Dermis blood vessel endothelial cell (primary cell): ENCODE measurements at regions not wholly inside any gene's neighbourhood (a gene's known extent, or its start where the extent isn't known, plus 50 kb on each side); places are given as distances from the start of the nearest gene placed in this dataset.
"Not testable (repeated sequence)": the region's sequence is repeated elsewhere in the genome, so short reads cannot be mapped to it uniquely, and the experiment has no call there.

ENCODE experiments used
- DNase-seq: peaks from one replicate; pipeline ENCODE4 v3.0.0; 2010

DNA sequence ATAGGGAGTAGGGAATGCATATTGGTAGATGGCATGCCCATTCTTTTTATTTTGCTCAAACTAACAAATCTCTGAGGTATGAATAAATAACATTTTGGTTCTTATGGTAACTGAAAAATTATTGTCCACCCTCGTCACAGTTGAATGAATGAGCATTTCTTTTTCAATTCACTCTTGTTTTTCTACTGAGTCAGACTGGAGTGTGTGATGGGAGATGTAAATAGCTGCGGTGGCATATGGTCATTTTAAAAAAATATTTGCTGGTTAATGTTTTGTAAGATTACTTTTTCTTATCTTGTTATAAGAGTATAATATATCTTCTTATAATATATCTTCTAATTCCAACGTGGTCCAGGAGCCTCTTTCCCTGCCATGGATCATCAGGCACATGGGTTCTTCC lies 586.5 kb downstream of the SLITRK5 start:
- DNase-seq, result no peak

GRCh38 chr13:88263808-88264207 lies 592.6 kb downstream of the SLITRK5 start:
- DNase-seq, result no peak

DNA sequence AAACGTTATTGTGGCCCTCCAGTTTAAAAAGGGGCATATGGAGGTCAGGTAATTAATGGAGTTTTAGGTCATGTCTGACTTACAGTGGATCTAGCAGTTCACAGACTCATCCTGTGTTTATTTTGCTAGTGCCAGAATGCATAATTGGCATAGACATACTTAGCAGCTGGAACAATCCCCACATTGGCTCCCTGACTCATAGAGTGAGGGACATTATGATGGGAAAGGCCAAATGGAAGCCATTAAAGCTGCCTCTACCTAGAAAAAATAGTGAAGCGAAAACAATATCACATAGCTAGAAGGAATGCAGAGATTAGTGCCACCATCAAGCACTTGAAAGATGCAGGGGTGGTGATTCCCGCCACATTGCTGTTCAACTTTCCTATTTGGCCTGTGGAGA lies 610.7 kb downstream of the SLITRK5 start:
- no peak for DNase-seq

DNA sequence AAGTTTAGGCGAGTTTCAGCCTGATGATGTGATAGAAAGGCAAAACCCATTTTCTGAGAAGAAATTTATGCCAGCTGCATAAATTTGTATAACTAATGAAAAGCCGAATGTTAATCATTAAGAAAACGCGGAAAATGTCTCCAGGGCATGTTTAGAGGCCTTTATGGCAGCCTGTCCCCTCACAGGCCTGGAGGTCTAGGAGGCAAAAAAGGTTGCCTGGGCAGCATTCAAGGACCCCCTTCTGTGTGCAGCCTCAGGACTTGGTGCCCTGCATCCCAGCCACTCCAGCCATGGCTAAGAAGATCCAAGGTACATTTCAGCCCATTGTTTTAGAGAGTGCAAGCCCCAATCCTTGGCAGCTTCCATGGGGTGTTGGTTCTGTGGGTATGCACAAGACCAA lies 614.2 kb downstream of the SLITRK5 start:
- DNase-seq, result no peak

- no peak for DNase-seq
Measured at GRCh38 chr13:88288326-88288725, 617.2 kb downstream of the SLITRK5 start.

GRCh38 chr13:88291731-88292130 lies 620.6 kb downstream of the SLITRK5 start:
- not testable (repeated sequence) for DNase-seq

DNA sequence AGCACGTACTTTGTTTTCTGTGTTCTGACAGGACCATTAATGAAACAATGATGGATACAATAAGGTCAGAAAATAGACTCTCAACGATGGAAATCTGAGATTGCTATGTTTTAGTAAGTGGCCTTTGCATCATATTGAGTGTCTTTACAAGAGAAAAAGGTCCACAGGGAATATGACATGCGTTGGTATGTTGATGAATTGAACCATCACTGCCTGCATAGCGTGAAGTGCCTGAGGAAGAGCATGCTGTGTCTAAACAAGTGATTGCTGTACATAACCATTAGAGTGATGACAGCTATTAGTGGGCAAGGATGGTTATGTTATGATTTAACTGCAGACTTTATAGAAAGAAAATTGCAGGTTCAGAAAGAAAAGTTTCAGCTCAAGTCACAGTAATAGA lies 623.2 kb downstream of the SLITRK5 start:
- no peak for DNase-seq

- DNase-seq, result no peak
Measured at GRCh38 chr13:88303157-88303556, 632.0 kb downstream of the SLITRK5 start.

GRCh38 chr13:88303605-88304004 lies 632.4 kb downstream of the SLITRK5 start:
- DNase-seq, result no peak

DNA sequence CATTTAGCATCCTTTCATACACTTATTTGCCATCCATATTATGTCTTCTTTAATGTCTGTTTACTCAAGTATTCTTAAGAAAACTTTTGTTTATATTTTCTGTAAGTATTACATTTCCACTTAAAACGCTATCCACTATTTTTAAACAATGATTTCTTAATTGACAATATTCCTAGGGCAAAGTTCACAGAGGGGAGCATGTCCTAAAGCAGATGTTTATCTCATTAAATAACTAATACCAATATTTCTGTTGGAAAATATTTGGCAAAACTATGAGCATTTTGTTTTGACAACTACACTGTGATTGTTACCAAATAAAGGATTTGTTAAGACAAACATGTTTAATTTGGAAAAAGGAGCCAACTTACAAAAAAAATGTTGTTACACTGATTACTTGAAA lies 643.3 kb downstream of the SLITRK5 start:
- no peak for DNase-seq

DNA sequence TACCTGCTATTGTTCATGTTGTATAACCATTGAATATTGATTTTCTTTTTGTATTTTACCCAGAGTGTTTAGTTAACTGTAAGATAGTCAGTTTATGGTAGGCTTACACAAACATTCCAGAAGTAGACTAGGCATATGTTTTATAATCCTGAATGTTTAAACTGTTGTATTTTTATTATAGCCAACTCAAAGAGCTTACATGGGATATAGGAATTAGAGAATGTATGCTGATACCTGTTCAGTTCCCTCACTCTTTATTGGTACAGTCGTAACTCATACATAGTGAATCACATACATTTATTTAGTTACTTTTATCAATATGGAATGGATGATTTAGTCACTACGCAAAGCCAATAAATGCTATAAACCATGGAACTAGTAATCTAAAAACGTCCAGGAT lies 657.9 kb downstream of the SLITRK5 start:
- no peak for DNase-seq

DNA sequence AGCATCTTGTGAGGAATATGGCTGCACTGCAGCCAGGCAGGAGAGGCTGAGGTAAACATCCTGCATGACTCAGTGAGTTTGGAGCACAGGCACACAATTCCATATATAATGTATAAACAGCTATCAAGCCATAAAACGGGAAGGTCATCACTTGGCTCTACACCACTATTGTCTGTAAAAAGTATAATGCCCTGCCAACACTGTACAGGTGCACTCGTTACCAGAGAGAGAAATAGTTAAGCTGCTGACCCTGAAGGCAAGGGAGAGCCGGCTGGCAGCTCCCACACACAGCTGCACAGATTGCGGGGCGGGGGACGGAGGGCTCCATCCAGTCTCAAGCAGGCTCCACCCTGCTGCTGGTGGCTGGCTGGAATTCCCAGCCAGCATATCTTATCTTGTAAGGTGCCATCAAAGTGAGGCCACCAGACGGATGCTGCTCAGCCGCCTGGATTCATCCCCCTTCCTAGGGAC lies 668.1 kb downstream of the SLITRK5 start:
- no peak for DNase-seq

GRCh38 chr13:88345171-88345847 lies 674.1 kb downstream of the SLITRK5 start:
- no peak for DNase-seq

DNA sequence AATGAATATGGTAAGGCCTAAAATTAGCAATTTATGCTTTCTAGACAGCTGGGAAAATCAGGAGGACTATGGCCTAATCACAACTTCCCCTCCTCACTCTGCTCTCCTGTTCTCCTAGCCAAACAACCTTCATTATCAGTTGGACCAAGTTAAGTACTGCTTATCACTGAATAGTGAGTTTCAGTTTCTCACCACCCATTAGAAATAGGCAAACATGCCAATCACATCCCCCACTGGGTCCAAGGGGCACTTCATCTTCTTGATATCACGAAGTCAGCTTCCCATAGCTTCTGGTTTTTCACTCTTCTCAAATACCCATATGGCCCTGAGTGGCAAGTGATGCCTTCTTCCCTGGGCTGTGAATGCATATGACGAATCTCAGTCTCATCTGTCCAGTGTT lies 689.6 kb downstream of the SLITRK5 start:
- no peak for DNase-seq

DNA sequence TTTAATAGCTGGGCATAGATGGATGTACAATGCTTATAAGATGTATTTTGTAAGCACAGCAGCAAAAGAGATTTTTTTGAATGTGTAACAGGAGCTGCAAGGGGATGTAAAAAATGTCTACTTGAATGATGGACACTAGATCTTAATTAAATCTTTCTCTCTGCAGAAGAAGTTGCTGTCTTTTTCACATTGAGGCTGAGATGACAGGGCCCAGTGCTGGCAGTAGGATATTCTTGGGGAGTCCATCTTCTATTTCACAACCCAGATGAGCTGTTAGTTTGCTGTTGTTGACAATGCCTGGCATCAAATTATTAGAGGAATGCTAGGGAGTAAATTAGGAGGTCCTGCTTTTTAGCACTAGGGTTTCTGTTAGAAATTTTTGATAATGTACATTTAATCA lies 698.7 kb downstream of the SLITRK5 start:
- no peak for DNase-seq

DNA sequence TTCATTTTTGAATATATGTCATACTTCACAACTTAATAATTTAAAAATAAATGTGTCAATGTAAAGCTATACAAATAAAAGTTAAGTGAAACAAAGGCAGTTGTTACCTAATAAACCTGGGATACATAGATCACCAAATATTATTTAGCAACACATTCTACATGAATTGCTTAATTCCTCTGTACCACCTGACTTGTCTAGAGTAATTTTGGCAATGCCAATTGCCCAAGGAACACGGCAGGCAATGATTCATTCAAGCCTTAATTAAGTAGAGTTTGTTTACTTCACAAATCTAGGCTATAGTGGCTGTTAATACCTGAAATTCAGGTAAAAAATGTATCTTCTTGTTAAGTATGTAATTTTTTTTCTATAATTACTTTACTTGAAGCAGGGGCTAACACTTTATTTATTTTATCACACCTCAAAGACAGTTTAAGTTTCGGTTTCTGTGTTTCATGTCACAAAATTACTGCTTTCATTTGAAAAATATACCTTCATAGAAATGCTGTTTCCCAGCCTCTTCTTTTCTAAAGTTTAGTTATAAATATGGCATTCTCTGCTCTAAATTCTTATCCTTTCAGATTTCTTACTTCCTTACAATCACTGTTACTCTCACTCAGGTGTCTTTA lies 705.7 kb downstream of the SLITRK5 start:
- no peak for DNase-seq

- DNase-seq, result no peak
Measured at GRCh38 chr13:88377852-88378251, 706.7 kb downstream of the SLITRK5 start.

DNA sequence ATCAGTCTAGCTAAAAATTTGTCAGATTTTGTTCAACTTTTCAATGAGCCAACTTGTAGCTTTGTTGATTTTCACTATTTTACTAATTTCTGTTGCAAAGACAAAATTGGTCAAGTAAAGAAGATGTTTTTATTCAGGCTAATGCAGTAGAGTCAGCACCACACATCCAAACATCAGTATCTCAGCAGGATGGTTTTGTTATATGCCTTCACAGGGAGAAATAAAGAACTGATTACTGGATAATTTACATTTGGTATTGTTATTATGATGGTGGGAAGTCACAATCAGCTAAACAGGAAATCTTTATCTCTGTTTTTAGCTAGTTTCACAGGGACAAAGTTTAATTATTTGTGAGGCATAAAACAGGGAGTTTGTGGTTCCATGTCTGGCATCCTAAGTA lies 713.4 kb downstream of the SLITRK5 start:
- no peak for DNase-seq

DNA sequence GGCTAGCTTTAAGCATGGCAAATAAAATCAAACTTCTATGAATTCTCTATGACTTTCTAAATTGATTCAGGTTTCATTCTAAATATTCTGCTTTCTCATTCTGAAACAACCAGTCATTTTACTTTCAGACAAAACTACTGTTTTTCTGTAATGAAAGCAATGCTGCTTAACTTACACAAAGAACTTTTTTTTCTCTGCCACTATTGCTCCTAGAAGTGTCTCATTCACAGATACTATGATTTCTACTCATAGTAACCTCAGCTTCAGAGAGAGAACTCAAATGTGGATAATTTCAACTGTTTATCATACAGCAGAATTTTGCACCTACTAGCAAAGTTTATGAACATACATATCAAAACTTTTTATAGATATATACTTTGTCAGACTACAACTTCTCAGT lies 724.6 kb downstream of the SLITRK5 start:
- no peak for DNase-seq

DNA sequence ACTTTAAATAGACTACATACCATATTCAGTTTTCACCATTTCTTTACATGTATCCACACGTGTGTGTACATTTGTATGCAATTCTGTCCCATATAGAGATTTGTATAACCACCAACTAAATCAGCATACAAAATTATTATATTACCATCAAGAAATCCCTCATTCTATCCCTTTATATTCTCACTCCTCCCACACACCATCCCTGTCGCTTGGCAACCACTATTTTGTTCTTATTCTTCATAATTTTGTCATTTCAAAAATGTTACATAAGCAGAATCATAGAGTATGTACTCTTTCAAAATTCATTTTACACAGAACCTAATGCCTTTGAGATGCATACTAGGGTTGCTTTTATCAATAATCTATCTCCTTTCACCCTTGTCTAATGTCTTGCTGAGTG lies 740.5 kb downstream of the SLITRK5 start:
- DNase-seq, result no peak

- no peak for DNase-seq
Measured at GRCh38 chr13:88417801-88418200, 746.6 kb downstream of the SLITRK5 start.

DNA sequence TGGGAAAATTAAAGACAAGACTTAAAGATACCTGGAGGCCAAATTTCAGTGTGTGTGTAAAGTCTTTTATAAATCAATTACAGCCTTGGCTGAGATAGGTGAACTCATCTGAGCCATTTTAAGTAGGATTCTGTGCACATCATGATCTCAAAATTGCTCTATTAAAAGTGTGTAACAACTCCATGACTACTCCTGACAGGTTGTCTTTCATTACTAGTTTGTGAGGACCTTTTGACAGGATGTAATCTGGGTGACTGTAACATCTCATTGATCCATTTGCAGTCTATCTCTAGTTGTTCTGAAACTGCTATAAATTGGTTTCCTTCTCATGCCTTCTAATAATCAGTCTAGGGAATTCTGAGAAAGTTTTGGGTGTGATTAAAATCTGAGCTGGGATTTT lies 753.3 kb downstream of the SLITRK5 start:
- DNase-seq, result no peak

DNA sequence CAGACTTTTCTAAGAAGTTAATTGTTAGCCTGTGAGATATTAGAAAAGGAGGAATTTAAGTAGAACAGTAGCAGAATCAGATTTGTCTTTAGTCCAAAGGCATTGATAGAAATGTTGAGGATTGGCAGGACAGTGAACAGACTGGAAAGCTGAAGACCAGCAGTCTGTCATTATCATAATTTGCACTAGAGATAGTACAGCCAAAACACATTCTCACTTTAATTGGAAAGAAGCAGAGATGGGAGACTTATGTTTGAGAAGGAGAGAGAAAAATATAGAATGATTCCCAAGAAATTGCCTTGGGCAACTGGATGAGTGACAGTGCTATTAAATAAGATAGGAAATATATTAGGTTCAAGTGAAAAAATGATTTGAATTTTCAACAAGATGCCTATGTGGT lies 755.5 kb downstream of the SLITRK5 start:
- DNase-seq, result no peak

DNA sequence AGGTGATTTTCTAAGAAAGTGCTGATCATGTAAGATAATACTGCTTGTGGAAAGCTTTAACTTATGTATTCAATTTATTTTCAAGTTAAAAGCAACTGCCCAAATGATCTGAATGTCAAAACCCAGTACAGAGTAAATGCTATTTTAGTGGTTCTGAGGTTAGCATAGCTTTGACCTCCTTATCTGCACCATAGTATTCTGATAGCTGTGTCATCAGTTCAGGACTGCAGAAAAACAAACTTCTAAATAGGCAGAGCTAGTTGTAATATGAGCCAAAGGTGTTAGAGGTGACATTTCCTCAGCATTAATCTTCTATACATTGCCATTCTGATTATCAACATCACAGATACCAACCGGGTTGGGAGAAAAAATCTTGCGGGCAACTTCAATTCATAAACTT lies 758.7 kb downstream of the SLITRK5 start:
- DNase-seq, result no peak

DNA sequence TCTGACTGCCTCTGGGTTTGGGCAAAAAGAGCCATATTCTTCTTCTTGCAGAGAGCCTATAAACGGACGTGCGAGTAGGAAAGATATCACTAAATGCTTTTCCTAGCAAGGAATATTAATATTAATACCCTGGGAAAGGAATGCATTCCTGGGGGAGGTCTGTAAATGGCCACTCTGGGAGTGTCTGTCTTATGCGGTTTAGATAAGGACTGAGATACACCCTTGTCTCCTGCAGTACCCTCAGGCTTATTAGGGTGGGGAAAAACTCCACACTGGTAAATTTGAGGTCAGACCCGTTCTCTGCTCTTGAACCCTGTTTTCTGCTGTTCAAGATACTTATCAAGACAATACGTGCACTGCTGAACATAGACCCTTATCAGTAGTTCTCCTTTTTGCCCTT lies 763.8 kb downstream of the SLITRK5 start:
- no peak for DNase-seq
